ENCODE measurements at regions not wholly inside any gene's neighbourhood (a gene's known extent, or its start where the extent isn't known, plus 50 kb on each side); places are given as distances from the start of the nearest gene placed in this dataset.

DNA sequence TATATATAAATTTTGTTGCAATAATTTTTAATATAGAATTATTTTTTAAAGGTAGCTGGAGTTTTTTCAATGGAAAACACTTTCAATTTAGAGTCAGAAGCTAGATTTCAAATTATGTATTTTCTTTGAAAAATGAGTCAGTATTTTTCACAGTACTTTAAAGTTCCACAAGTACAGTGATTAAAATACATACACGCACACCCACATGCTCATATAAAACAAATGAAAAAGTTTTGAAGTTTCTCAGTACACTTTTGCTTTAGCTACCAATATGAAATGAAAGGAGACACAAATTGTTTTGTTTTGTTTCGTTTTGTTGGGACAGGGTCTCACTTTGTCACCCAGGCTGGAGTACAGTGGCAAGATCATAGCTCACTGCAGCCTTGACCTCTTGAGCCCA is 98.6 kb downstream of the CYB561 start:
- no peak for DNase-seq

DNA sequence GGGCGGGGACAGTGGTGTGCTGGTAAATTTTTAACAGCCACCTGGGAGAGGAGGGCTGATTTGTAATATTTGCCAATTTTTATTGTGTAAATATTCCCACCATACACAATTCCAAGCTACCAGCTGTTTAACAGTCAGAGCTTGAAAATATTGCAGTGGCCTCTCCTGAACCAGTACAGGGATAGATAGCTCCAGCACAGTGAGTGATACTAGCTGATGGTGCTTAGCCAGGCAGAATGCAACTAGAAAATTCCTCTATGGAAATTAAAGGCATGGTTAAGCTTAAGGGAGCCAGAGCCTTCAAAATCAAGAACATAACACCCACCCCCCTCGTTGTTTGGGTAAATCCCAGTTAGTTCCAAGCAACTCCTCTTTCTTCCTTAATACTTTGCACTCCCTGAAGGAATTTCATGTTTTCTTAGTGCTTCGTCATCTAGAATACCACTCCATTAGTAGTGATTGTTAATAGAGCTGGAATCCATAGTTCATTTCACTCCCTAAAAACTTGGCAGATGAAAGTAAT is 96.6 kb downstream of the CYB561 start:
- no peak for DNase-seq

DNA sequence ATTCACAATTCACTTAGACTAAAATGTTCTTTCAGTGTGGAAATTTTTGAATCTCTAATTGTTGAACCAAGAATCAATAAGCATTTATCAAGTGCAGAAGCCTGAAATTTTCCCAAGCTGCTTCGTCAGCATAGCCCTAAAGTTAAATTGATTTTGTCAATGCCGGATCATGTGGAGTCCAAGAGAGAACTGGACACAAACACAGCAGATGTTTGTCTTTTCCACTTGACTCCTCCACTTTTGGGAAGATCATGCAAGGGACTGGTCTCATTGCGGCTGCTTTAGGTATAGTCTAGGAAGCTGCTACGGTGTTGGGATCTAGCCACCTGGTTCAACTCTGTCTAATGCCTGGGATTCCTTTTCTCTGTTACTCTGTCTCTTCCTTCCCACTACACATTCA is 95.7 kb downstream of the CYB561 start:
- DNase-seq: no peak

DNA sequence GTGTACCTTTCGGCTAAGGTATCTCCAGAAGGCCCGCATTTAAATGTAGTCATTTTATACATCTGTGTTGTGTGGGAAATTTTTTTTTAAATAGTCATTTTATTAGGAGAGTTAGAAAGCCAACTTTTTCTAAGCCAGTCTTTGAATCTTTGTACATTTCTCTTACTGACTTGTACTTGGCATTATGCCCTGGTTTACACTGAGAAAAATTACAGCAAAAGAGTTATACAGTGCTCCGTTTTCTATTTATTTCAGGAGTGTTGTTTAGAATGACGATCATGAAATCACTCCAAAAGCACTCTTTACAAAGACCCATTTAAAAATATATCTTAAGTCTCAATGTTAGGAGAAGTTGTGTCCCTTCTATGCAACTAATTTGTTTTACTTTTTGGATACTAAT is 91.8 kb downstream of the CYB561 start:
- DNase-seq: no peak

DNA sequence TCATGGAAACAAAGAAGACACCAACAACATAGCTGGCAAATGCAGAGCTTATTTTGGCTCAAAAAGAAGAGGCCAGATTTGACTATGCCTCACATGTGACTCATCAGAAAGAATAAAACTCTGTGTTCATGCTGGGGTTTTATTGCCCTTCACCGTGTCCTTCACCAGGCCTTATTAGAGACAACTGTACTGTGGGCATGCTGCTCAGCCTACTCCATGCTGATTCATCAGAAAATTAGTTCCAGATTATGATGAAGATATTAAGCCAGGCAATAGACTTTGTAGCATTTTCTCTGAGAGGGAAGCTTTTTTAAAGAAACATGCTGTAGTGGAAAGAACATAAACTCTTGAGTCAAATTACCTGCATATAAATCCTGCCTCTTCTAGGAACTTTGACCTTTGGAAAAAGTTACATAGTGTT is 89.8 kb downstream of the CYB561 start:
- no peak for DNase-seq

DNA sequence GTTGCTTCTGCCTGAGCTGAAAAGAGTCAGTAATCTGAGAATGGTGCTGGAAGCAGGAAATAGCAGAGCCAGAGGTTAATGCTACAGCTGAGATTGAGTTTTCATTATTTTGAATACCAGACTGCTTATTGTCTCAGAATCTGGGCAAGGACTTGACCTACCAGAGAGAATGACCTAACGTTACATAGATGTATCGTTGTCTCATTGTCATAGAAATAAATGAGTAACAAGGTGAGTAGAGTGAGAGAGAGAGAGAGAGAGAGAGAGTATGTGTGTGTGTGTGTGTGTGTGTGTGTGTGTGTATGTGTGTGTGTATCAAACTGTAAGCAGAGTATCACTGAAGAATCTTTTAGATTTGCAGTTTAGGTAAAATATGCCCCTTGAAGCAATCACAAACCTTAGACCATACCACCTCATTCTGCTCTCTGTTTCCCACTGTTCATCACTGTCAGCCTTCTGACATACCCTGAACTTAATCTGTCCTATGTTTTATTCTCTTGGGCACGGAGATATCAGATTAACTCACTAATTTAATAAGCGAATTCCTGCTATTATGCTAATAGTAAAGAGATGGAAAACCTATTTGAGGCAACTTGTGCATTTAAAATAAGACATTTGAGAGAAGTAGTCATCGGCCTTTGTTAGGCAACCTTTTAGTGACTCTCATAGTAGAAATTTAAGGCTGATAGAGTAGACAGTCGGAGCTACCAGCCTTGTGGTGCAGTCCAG is 87.8 kb downstream of the CYB561 start:
- DNase-seq: no peak

DNA sequence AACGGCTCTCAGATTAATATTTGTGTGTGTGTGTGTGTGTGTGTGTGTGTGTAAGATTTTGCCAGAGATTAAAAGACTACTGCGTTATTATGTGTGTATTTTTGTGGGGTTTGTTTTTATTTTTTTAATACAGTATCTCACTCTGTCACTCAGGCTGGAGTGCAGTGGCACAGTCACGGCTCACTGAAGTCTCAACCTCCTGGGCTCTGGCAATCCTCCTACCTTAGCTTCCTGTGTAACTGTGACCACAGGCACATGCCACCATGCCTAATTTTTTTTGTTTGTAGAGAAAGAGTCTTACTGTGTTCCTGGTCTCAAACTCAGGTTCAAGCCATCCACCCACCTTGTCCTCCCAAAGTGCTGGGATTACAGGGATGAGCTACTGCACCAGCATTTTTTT is 87.2 kb downstream of the CYB561 start:
- no peak for DNase-seq

DNA sequence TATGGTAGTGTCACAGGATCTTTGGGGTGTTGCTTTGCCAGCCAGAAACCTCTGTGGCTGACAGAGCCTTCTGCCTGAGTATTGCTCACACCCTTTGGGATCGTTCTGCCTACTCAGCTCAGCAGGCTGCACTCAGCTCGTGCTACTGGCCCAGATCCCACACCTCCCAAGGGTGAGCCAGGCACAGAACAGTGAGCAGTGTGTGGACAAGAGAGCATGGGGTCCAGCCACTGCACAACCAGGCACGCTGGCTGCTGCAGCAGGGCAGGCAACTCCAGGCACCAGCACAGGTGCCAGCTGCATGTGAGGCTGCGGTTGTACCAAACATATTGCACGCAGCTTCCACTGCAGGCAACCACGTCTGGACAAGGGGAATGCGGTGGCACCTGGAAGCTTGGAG is 84.9 kb downstream of the CYB561 start:
- DNase-seq: no peak

DNA sequence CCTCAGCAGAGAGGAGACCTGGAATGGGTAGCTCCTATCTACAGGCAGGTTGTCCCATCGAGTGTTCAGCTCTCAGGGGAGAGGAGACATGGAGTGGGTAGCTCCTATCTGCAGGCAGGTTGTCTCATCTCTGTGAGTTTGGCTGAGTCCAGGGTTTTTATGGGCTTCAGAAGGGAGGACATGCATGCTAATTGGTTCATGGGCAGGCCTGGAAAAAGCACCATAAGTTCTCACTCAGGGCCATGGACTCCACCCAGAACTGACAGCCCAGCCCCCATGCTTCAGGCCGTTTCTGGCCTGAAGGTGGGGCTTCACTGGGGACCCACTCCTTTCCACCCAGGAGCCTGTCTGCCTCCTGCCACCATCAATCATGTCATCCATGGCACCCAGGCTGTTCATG is 84.0 kb downstream of the CYB561 start:
- DNase-seq: no peak

DNA sequence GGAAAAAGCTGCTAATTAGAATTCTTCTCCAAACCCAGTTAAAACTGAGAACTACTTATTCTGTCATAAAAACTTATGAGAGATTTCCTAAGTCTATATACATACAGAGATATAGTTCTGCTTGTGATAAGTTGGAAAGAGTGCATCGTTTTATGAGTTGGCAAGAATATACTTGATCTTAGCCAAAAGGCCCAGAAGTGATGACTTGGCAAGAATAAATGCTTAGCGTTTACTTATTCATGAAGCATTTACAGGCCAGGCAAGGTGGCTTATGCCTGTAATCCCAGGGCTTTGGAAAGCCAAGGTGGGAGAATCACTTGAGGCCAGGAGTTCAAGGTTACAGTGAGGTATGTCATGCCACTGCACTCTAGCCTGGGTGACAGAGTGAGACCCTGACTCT is 81.7 kb downstream of the CYB561 start:
- no peak for DNase-seq

DNA sequence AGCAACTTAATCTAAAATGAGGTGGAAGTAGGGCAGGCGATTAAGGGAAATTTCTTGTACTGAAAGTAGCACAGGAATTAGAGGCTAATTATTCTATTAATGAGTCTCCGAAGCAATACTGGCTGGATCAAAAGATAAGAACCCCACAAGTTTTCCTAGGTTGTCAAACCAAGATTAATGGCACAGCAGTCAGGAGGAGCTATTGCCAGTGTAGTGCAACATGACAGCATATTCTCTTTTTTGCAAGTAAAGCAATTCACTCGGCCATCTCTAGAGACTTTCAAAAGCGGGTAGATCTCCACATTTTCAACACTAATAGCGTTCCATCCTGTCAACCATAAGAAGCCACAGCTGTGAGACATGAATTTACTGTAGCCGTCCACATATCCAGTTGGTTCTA is 81.2 kb downstream of the CYB561 start:
- DNase-seq: no peak

DNA sequence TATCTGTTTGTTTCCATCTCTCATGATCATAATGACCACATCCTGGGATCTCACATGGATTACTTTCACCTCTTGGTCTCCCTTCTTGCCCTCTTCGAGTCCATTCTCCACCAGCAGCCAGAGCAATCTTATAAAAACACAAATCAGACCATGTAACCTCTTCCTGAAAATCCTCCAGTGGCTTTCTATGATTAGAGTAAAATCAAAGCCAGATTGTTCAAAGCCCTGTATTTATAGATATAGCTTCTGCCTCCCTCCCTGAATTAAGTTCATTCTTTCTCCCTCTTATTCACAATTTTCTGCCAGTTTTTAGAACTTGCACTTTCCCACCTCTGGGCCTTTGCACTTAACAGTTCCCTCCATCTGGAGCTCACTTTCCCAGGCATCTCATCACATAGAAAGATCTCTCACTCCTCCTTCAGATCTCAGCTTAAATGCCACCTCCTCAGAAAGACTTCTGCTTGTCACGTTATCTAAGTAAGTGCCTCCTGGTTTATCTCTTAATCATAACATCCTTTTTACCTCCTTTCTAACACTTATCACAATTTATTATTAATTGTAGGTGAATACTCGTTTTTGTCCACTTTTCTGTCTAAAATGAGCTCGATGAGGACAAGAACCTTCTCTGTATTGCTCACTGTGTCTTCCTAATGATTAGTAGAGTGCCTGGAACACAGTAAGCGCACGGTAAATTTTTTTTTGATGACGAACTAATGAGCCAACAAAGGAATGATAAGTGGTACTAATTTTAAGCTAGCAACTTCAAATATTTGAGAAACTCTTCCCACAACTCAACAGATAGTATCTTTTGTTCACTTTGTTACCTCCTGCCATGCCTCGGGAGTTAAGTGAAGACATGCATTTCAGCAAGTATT is 80.5 kb downstream of the CYB561 start:
- no peak for DNase-seq

DNA sequence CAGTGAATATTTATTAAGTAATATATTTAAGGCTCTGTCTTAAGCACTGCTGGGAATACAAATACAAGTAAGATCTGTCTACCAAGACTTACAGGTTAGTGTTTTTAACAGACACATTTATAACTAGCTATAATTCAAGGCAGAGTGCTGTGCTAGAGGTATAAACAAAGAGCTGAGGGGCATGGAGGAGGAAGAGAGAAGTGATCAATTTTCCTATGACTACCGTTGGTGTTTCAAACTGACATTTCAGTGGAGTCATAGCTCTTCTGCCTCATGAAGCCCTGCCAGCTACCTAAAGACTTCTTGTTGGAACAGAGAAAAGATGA is 79.9 kb downstream of the CYB561 start:
- no peak for DNase-seq

DNA sequence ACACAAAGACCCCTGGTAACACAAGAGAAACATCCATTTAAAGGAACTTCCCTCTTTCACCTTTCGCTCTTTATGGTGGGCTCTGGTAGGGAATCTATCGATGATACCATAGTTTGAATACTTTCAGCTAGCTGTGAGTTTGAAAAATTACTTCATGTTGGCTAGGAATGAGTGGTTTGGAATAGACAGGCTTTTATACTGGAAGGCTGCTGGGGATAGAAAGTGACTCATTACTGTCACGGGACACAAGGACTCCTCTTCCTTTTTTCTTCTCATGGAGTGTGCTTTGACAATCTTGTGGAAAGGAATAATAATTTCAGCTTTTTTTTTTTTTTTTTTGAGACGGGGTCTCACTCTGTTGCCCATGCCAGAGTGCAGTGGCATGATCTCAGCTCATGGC is 76.9 kb downstream of the CYB561 start:
- DNase-seq: no peak

DNA sequence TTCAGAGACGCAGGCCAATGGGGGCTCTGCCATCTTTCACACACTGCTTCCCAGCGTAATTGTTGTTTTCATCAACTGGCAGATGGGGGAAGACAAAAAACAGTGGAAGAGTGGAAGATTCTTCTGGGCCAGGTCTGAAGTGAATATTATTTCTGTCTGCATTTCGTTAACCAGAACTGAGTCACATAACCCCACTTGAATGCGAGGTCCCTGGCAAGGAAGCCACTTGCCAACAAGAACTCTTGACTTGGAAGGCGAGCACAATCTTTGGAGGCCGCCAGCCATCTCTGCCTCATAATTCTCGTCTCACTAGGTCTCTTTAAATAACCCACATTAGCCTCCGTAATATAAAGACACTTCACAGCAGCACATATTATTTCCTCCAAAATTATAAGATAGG is 75.4 kb downstream of the CYB561 start:
- no peak for DNase-seq

DNA sequence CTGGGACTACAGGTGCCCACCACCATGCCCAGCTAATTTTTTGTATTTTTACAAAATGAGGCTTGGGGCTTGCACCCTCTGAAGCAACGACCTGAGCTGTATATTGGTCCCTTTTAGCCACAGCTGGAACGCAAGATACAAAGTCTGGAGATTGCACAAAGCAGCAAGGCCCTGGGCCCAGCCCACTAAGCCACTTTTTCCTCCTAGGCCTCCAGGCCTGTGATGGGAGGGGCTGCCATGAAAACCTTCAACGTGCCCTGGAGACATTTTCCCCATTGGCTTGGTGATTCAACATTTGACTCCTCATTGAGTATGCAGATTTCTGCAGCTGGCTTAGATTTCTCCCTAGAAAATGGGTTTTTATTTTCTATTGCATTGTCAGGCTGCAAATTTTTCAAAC is 69.2 kb downstream of the CYB561 start:
- no peak for DNase-seq

DNA sequence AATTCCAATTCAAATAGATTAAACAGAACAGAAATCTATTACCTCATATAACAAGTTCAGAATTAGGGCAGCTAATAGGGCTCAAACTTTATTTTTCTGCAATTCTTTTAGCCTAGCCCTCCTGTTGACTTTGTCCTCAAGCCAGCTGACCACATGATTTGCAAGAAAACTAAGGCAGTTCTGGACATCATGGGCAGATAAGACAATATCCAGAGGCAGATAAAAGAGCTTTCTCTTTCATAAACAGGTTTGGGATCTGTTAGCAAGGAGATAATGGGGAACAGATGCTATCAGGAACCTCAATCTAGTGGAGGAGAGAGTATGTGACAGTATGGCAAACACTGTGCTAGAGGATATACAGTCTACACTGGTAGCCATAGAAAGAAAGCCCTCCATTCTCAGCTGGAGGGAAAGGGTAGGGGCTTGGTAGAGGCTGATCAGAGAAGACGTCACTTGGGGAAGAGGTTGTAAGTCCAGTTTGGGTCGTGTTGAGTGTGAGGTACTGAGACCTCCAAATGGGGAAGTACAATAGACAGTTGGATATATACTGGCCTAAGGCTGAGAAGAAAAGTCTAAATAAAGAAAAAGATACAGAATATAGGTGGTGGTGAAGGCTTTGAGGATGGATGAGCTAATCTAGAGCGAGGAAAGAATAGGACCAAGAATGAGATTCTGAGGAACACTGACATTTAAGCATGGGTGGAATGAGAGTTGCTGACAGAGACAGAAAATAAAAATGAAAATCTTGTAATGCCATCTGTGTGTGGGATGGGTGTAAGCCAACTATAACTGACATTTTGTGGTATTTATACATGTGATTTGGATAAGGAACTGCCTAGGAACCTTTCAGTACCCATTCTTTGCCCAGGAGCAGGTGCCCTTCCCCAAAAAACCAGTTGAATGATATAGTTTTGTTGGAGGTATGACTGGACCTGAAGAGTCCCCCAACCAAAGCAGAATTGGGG is 67.4 kb downstream of the CYB561 start:
- no peak for DNase-seq

DNA sequence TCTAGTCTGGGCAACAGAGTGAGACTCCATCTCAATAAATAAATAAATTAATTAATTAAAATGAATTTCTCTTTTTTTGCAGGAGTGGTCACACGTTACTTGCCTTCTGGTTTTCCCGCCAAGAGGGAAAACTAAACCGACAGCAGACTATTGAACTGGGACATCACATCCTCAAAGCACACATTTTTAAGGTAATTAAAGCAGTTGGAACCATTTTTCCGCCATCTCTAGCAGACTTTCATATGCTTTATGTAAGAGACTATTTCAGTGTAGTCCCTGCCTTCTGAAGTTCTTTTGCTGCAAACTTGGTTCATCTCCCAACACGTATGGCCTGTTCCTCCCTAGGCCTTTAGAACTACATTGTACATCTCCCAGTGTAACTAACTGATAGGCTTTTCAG is 66.5 kb downstream of the CYB561 start:
- no peak for DNase-seq

DNA sequence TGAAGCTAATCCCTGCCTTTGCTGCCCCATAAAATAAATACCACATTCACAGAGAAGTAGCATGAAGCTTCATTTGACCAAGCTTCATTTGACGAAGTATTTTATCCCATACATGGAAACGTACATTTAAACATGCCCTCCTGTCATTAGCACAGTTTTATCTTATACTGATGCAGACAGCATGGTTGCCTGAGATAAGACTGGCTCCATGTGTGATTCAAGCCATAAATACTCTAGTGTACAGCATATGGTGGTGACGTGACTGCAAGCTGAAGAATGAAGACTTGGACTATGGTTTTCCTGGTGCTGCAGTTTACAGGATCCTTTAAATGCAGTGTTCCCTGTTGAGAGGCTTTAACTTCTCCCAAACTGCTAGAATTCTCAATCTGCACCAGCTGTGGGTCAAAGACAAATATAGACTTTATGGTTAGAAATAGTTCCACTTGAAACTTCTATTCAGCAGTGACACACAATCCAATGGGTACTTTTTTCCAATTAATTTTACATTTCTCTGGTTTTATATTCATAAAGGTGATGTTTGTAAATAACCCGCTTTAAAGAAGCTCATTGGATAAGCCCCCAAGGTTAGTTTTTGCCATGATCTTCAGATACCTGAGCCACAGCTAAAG is 64.9 kb downstream of the CYB561 start:
- DNase-seq: no peak

DNA sequence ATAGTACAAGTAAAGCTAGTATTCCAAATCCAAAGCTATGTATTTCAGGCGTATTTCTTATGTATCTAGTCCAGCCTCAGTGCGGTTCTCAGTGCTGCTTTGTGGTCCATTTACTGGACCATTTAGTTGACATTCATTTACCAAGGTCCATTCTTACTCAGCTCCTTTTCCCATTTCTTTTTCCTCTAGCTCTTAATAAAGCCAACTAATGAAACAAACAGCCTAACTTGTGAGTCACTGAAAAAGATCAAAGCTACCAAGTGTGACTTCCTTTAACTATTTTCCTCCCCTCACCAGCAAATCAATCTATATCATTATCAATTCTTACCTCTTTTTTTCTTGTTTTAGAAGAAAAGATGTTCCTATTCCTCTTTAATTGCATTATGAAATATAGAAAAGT is 64.0 kb downstream of the CYB561 start:
- DNase-seq: no peak

Measured in occipital lobe (tissue), 1 donor.